Activated effector memory CD4-positive, alpha-beta T cell treated with Interleukin-2 at 50 U/mL for 16 hours (primary cell): ENCODE measurements at regions not wholly inside any gene's neighbourhood (a gene's known extent, or its start where the extent isn't known, plus 50 kb on each side); places are given as distances from the start of the nearest gene placed in this dataset.
"Not testable (repeated sequence)": the region's sequence is repeated elsewhere in the genome, so short reads cannot be mapped to it uniquely, and the experiment has no call there.

ENCODE experiments used
- DNase-seq: peaks from one replicate; pipeline ENCODE4 v3.0.0-alpha.2; 2020

- no peak for DNase-seq
These were observed 130.3 kb downstream of the MYCN start for GRCh38 chr2:16070648-16070971.

- no peak for DNase-seq
These were observed 129.7 kb downstream of the MYCN start for GRCh38 chr2:16069933-16070647.

GRCh38 chr2:16069663-16069932 lies 129.2 kb downstream of the MYCN start:
- no peak for DNase-seq

GRCh38 chr2:16068552-16068940 lies 128.2 kb downstream of the MYCN start:
- no peak for DNase-seq

GRCh38 chr2:16067866-16068551 lies 127.7 kb downstream of the MYCN start:
- no peak for DNase-seq

GRCh38 chr2:16067444-16067843 lies 127.1 kb downstream of the MYCN start:
- no peak for DNase-seq

- no peak for DNase-seq
These were observed 126.7 kb downstream of the MYCN start for GRCh38 chr2:16067037-16067406.

GRCh38 chr2:16066261-16067036 lies 126.1 kb downstream of the MYCN start:
- DNase-seq = no peak

- not testable (repeated sequence) for DNase-seq
These were observed 125.1 kb downstream of the MYCN start for GRCh38 chr2:16065272-16066069.

- DNase-seq = no peak
These were observed 124.4 kb downstream of the MYCN start for GRCh38 chr2:16064745-16065144.

GRCh38 chr2:16063955-16064633 lies 123.7 kb downstream of the MYCN start:
- no peak for DNase-seq

GRCh38 chr2:16063251-16063850 lies 123.0 kb downstream of the MYCN start:
- no peak for DNase-seq

- no peak for DNase-seq
These were observed 122.3 kb downstream of the MYCN start for GRCh38 chr2:16062471-16063250.

- DNase-seq = no peak
These were observed 121.3 kb downstream of the MYCN start for GRCh38 chr2:16061441-16062217.

- DNase-seq = no peak
These were observed 120.6 kb downstream of the MYCN start for GRCh38 chr2:16060936-16061338.

- DNase-seq = no peak
These were observed 120.0 kb downstream of the MYCN start for GRCh38 chr2:16060125-16060935.

- DNase-seq = no peak
These were observed 119.2 kb downstream of the MYCN start for GRCh38 chr2:16059393-16060016.

- DNase-seq = no peak
These were observed 118.5 kb downstream of the MYCN start for GRCh38 chr2:16058747-16059358.

GRCh38 chr2:16058256-16058655 lies 117.9 kb downstream of the MYCN start:
- DNase-seq = no peak
